HepG2 (cell line): ENCODE measurements at regions not wholly inside any gene's neighbourhood (a gene's known extent, or its start where the extent isn't known, plus 50 kb on each side); places are given as distances from the start of the nearest gene placed in this dataset.

Experiments
- ARNT ChIP-seq: fragments of 450-650 bp; IDR thresholded peaks from 2 replicates; pipeline ENCODE4 v1.6.1; 2017
- BRCA1 ChIP-seq: sonication (generic); formaldehyde crosslinking; IDR thresholded peaks from 2 replicates; pipeline ENCODE4 v1.4.0; 2020; ENCODE audit warnings: missing genetic modification reagents
- CSRNP1 ChIP-seq: sonication (generic); formaldehyde crosslinking; IDR thresholded peaks from 2 replicates; pipeline ENCODE4 v1.8.1; 2023; ENCODE audit warnings: mild to moderate bottlenecking, missing genetic modification reagents
- CSRNP2 ChIP-seq: sonication (generic); formaldehyde crosslinking; conservative IDR thresholded peaks from 2 replicates; pipeline ENCODE4 v1.8.0; 2022; ENCODE audit warnings: low read depth, missing genetic modification reagents
- ETV6 ChIP-seq: sonication (generic); formaldehyde crosslinking; conservative IDR thresholded peaks from 2 replicates; pipeline ENCODE4 v1.4.0; 2020; ENCODE audit warnings: missing genetic modification reagents
- MEIS1 ChIP-seq: sonication (generic); formaldehyde crosslinking; IDR thresholded peaks from 2 replicates; pipeline ENCODE4 v1.9.0; 2021; ENCODE audit warnings: mild to moderate bottlenecking, missing genetic modification reagents, moderate library complexity, borderline replicate concordance
- MIER3 ChIP-seq: IDR thresholded peaks from 2 replicates; pipeline ENCODE4 v1.6.1; 2016; ENCODE audit warnings: missing compliant biosample characterization, borderline replicate concordance
- NFIB ChIP-seq: sonication (generic); formaldehyde crosslinking; IDR thresholded peaks from 2 replicates; pipeline ENCODE4 v1.9.0; 2021; ENCODE audit warnings: missing genetic modification reagents, mild to moderate bottlenecking, borderline replicate concordance
- NR1H2 ChIP-seq: sonication (generic); formaldehyde crosslinking; IDR thresholded peaks from 2 replicates; pipeline ENCODE4 v1.8.1; 2022; ENCODE audit warnings: low read depth, missing genetic modification reagents, borderline replicate concordance
- NR2F6 ChIP-seq, 2 experiments: IDR thresholded peaks; 2 replicates each; pipeline ENCODE4 v1.6.1; 2016; ENCODE audit warnings: antibody characterized with exemption in 1 of 2, mild to moderate bottlenecking in 1 of 2
- SMARCC2 ChIP-seq: fragments of 450-650 bp; IDR thresholded peaks from 2 replicates; pipeline ENCODE4 v1.6.1; 2017; ENCODE audit warnings: antibody characterized with exemption, mild to moderate bottlenecking
- SRSF1 ChIP-seq: fragments of 200-400 bp; formaldehyde crosslinking; optimal IDR thresholded peaks from 2 replicates; pipeline ENCODE3; 2017; ENCODE audit warnings: mild to moderate bottlenecking, low read depth, low read length, moderate library complexity
- TBP ChIP-seq: sonication (generic); formaldehyde crosslinking; IDR thresholded peaks from 2 replicates; pipeline ENCODE4 v1.5.0; 2020; ENCODE audit warnings: missing genetic modification reagents
- XBP1 ChIP-seq: sonication (generic); formaldehyde crosslinking; IDR thresholded peaks from 2 replicates; pipeline ENCODE4 v1.5.0; 2020; ENCODE audit warnings: missing genetic modification reagents
- ZFP1 ChIP-seq: IDR thresholded peaks from 2 replicates; pipeline ENCODE4 v1.6.1; 2016
- ZFP41 ChIP-seq: sonication (generic); formaldehyde crosslinking; IDR thresholded peaks from 2 replicates; pipeline ENCODE4 v1.4.0; 2020; ENCODE audit warnings: mild to moderate bottlenecking, missing genetic modification reagents, borderline replicate concordance
- ZFX ChIP-seq: sonication (generic); formaldehyde crosslinking; IDR thresholded peaks from 2 replicates; pipeline ENCODE4 v1.4.0; 2020; ENCODE audit warnings: mild to moderate bottlenecking, low read depth, missing genetic modification reagents, moderate library complexity
- ZNF333 ChIP-seq: sonication (generic); formaldehyde crosslinking; IDR thresholded peaks from 2 replicates; pipeline ENCODE4 v1.4.0; 2020; ENCODE audit warnings: mild to moderate bottlenecking, missing genetic modification reagents, borderline replicate concordance
- ZNF33B ChIP-seq: sonication (generic); formaldehyde crosslinking; IDR thresholded peaks from 2 replicates; pipeline ENCODE4 v1.5.1; 2020; ENCODE audit warnings: mild to moderate bottlenecking, missing genetic modification reagents
- ZNF367 ChIP-seq: sonication (generic); formaldehyde crosslinking; IDR thresholded peaks from 2 replicates; pipeline ENCODE4 v1.4.0; 2020; ENCODE audit warnings: missing genetic modification reagents, borderline replicate concordance
- ZNF549 ChIP-seq: sonication (generic); formaldehyde crosslinking; IDR thresholded peaks from 2 replicates; pipeline ENCODE4 v1.5.0; 2020; ENCODE audit warnings: missing genetic modification reagents
- ZNF614 ChIP-seq: IDR thresholded peaks from 2 replicates; pipeline ENCODE4 v1.6.1; 2018; ENCODE audit warnings: missing biosample characterization, missing genetic modification reagents, inconsistent platforms, borderline replicate concordance
- ZSCAN12 ChIP-seq: sonication (generic); formaldehyde crosslinking; IDR thresholded peaks from 2 replicates; pipeline ENCODE4 v1.9.0; 2021; ENCODE audit warnings: mild to moderate bottlenecking, missing genetic modification reagents
- TF ChIP-seq, protein P1 (sequence below): sonication (generic); formaldehyde crosslinking; IDR thresholded peaks from 2 replicates; pipeline ENCODE4 v1.5.1; 2020; ENCODE audit warnings: missing genetic modification reagents, mild to moderate bottlenecking, borderline replicate concordance
- TF ChIP-seq, protein P2 (sequence below): sonication (generic); formaldehyde crosslinking; IDR thresholded peaks from 2 replicates; pipeline ENCODE4 v1.9.0; 2022; ENCODE audit warnings: low read depth, missing genetic modification reagents

- TF ChIP-seq ZFP1 (CRISPR knock-in tag) (no peak), NR2F6 (IDR thresholded peaks at IDR 0.05) (peak; percentile 73), NR2F6 (CRISPR knock-in tag; IDR thresholded peaks at IDR 0.05) (peak; percentile 90), XBP1 (CRISPR knock-in tag) (no peak), MIER3 (peak; percentile 32; the same call in 1 of the 2 replicates), NFIB (no peak), ZNF33B (CRISPR knock-in tag) (no peak), NR1H2 (CRISPR knock-in tag) (no peak), SRSF1 (no peak), CSRNP2 (CRISPR knock-in tag) (no peak), MEIS1 (no peak), ZNF614 (CRISPR knock-in tag) (peak; percentile 77; the same call in 1 of the 2 replicates), TBP (CRISPR knock-in tag) (no peak), ZNF367 (CRISPR knock-in tag) (no peak), ETV6 (CRISPR knock-in tag) (no peak), ZSCAN12 (0 out of 2 replicates have a peak, but pooled peaks have one; percentile 61), ZNF333 (no peak), ZFX (no peak), BRCA1 (CRISPR knock-in tag) (no peak), CSRNP1 (CRISPR knock-in tag) (no peak), ZFP41 (no peak), SMARCC2 (no peak), ZNF549 (CRISPR knock-in tag) (no peak), ARNT (no peak)
- TF ChIP-seq, protein P1, sequence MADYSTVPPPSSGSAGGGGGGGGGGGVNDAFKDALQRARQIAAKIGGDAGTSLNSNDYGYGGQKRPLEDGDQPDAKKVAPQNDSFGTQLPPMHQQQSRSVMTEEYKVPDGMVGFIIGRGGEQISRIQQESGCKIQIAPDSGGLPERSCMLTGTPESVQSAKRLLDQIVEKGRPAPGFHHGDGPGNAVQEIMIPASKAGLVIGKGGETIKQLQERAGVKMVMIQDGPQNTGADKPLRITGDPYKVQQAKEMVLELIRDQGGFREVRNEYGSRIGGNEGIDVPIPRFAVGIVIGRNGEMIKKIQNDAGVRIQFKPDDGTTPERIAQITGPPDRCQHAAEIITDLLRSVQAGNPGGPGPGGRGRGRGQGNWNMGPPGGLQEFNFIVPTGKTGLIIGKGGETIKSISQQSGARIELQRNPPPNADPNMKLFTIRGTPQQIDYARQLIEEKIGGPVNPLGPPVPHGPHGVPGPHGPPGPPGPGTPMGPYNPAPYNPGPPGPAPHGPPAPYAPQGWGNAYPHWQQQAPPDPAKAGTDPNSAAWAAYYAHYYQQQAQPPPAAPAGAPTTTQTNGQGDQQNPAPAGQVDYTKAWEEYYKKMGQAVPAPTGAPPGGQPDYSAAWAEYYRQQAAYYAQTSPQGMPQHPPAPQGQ (CRISPR knock-in tag), result no peak
- TF ChIP-seq, protein P2, sequence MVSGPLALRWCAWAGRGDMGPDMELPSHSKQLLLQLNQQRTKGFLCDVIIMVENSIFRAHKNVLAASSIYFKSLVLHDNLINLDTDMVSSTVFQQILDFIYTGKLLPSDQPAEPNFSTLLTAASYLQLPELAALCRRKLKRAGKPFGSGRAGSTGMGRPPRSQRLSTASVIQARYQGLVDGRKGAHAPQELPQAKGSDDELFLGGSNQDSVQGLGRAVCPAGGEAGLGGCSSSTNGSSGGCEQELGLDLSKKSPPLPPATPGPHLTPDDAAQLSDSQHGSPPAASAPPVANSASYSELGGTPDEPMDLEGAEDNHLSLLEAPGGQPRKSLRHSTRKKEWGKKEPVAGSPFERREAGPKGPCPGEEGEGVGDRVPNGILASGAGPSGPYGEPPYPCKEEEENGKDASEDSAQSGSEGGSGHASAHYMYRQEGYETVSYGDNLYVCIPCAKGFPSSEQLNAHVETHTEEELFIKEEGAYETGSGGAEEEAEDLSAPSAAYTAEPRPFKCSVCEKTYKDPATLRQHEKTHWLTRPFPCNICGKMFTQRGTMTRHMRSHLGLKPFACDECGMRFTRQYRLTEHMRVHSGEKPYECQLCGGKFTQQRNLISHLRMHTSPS, result no peak
Measured at GRCh38 chr12:93243689-93244513, 133.8 kb upstream of the NUDT4 start (continued).
